ENCODE measurements at regions not wholly inside any gene's neighbourhood (a gene's known extent, or its start where the extent isn't known, plus 50 kb on each side); places are given as distances from the start of the nearest gene placed in this dataset.

- no peak for TF ChIP-seq REST (IDR thresholded peaks at IDR 0.05; ENCODE audit: insufficient replicate concordance, low read depth)
- TF ChIP-seq SPI1 (IDR thresholded peaks at IDR 0.05; ENCODE audit: borderline replicate concordance, low read depth), result no peak
- TF ChIP-seq GABPA (IDR thresholded peaks at IDR 0.05; ENCODE audit: low read depth), result no peak
- TF ChIP-seq CTCF (IDR thresholded peaks at IDR 0.05; ENCODE audit: insufficient read depth, low read length), result no peak
- no peak for TF ChIP-seq POLR2AphosphoS5 (IDR thresholded peaks at IDR 0.05; ENCODE audit: low read depth)
- DNase-seq (ENCODE audit: low read depth in 1 of 2, low spot score in 1 of 2), result no peak
- no peak overlapping the region for H3K4me3 ChIP-seq (replicated peaks; ENCODE audit: insufficient read depth, low read length)
- H3K27ac ChIP-seq (replicated peaks), result no peak overlapping the region
- H3K27me3 ChIP-seq (ENCODE audit: insufficient read depth, poor library complexity, severe bottlenecking), result no peaks in the 10 kb centered on the region
These were observed 652.5 kb upstream of the ADAMTS16 start for GRCh38 chr5:4487581-4487980.

GRCh38 chr5:4511996-4512656, 628.0 kb upstream of the ADAMTS16 start:
- no peak for TF ChIP-seq SPI1 (IDR thresholded peaks at IDR 0.05; ENCODE audit: borderline replicate concordance, low read depth)
- TF ChIP-seq GABPA (IDR thresholded peaks at IDR 0.05; ENCODE audit: low read depth), result no peak
- TF ChIP-seq POLR2AphosphoS5 (IDR thresholded peaks at IDR 0.05; ENCODE audit: low read depth), result no peak
- no peak for TF ChIP-seq REST (IDR thresholded peaks at IDR 0.05; ENCODE audit: insufficient replicate concordance, low read depth)
- no peak for TF ChIP-seq CTCF (IDR thresholded peaks at IDR 0.05; ENCODE audit: insufficient read depth, low read length)
- no peak overlapping the region for H3K4me3 ChIP-seq (replicated peaks; ENCODE audit: insufficient read depth, low read length)
- H3K27me3 ChIP-seq (ENCODE audit: insufficient read depth, poor library complexity, severe bottlenecking), result no peaks in the 10 kb centered on the region
- H3K27ac ChIP-seq (replicated peaks), result no peak overlapping the region
- no peak for DNase-seq (ENCODE audit: low read depth in 1 of 2, low spot score in 1 of 2)

- no peak for TF ChIP-seq CTCF (IDR thresholded peaks at IDR 0.05; ENCODE audit: insufficient read depth, low read length)
- TF ChIP-seq GABPA (IDR thresholded peaks at IDR 0.05; ENCODE audit: low read depth), result no peak
- TF ChIP-seq SPI1 (IDR thresholded peaks at IDR 0.05; ENCODE audit: borderline replicate concordance, low read depth), result no peak
- TF ChIP-seq REST (IDR thresholded peaks at IDR 0.05; ENCODE audit: insufficient replicate concordance, low read depth), result no peak
- no peak for TF ChIP-seq POLR2AphosphoS5 (IDR thresholded peaks at IDR 0.05; ENCODE audit: low read depth)
- H3K4me3 ChIP-seq (replicated peaks; ENCODE audit: insufficient read depth, low read length), result no peak overlapping the region
These were observed 626.7 kb upstream of the ADAMTS16 start for GRCh38 chr5:4513381-4513780.

More at GRCh38 chr5:4513381-4513780, 626.7 kb upstream of the ADAMTS16 start:
- no peak for DNase-seq (ENCODE audit: low read depth in 1 of 2, low spot score in 1 of 2)
- H3K27me3 ChIP-seq (ENCODE audit: insufficient read depth, poor library complexity, severe bottlenecking), result no peaks in the 10 kb centered on the region
- no peak overlapping the region for H3K27ac ChIP-seq (replicated peaks)
